IMR-90 (cell line): ENCODE measurements at regions not wholly inside any gene's neighbourhood (a gene's known extent, or its start where the extent isn't known, plus 50 kb on each side); places are given as distances from the start of the nearest gene placed in this dataset.

Experiments
- ATAC-seq: fragments of 200-7000 bp; cut with Tn5 transposase; 2 replicates; pipeline ENCODE4 v1.9.1; 2020; ENCODE audit warnings: low read depth, mild to moderate bottlenecking, moderate library complexity
- BruUV-seq: library from RNA; stranded (reverse); fragments of 400-500 nt; replicated peaks from 2 replicates; lab custom pipeline; 2021; lab: Mats Ljungman, UMichigan
- CTCF ChIA-PET: fragments of 300-600 bp; formaldehyde crosslinking; extraction: SDS; loops from one replicate; lab custom pipeline; 2021; ENCODE audit warnings: antibody characterized with exemption; lab: Yijun Ruan, JAX
- POLR2A ChIA-PET: fragments of 300-600 bp; sonication (Branson Sonifier 250); formaldehyde crosslinking; loops from one replicate; lab custom pipeline; 2022; ENCODE audit warnings: antibody characterized with exemption; ENCODE audit not compliant: unreplicated experiment; lab: Charles Lee
- DNase-seq: peaks from one replicate; pipeline ENCODE4 v3.0.0; 2013
- H2AFZ ChIP-seq: replicated peaks from 2 replicates; pipeline ENCODE3; 2013; ENCODE audit warnings: low read length, mild to moderate bottlenecking; ENCODE audit not compliant: poor library complexity
- H2AK5ac ChIP-seq: 2 replicates; pipeline ENCODE4 v1.6.1; 2013; ENCODE audit warnings: low read depth, low read length, inconsistent platforms
- H2AK9ac ChIP-seq: replicated peaks from 2 replicates; pipeline ENCODE3; 2013; ENCODE audit warnings: mild to moderate bottlenecking, low read depth, low read length, moderate library complexity; ENCODE audit not compliant: poor library complexity
- H2BK120ac ChIP-seq: 2 replicates; pipeline ENCODE4 v1.6.1; 2013; ENCODE audit warnings: low read depth, low read length, inconsistent platforms
- H2BK15ac ChIP-seq: 3 replicates; pipeline ENCODE4 v1.6.1; 2013; ENCODE audit warnings: low read depth, low read length, inconsistent platforms
- H2BK20ac ChIP-seq: 2 replicates; pipeline ENCODE4 v1.6.1; 2013; ENCODE audit warnings: low read depth, mild to moderate bottlenecking, inconsistent platforms, low read length, moderate library complexity
- H2BK5ac ChIP-seq: 2 replicates; pipeline ENCODE4 v1.6.1; 2013; ENCODE audit warnings: mild to moderate bottlenecking, low read depth, low read length, inconsistent platforms; ENCODE audit not compliant: poor library complexity, severe bottlenecking
- H3K14ac ChIP-seq: replicated peaks from 2 replicates; pipeline ENCODE4 v1.6.1; 2013; ENCODE audit warnings: low read depth, low read length, inconsistent platforms
- H3K18ac ChIP-seq: 2 replicates; pipeline ENCODE4 v1.6.1; 2013; ENCODE audit warnings: low read depth, low read length, control low read depth
- H3K23ac ChIP-seq: 2 replicates; pipeline ENCODE4 v1.6.1; 2013; ENCODE audit warnings: low read depth, low read length, inconsistent platforms
- H3K27ac ChIP-seq: 2 replicates; pipeline ENCODE4 v1.5.1; 2013; ENCODE audit warnings: mild to moderate bottlenecking, control low read depth, low read length; ENCODE audit not compliant: insufficient read depth
- H3K27me3 ChIP-seq: 2 replicates; pipeline ENCODE4 v1.6.1; 2013; ENCODE audit warnings: low read length; ENCODE audit not compliant: control insufficient read depth, insufficient read depth
- H3K36me3 ChIP-seq: 2 replicates; pipeline ENCODE4 v1.6.1; 2013; ENCODE audit warnings: low read length, mixed read lengths; ENCODE audit not compliant: control insufficient read depth, insufficient read depth
- H3K4ac ChIP-seq: 2 replicates; pipeline ENCODE4 v1.6.1; 2013; ENCODE audit warnings: low read depth, low read length, inconsistent platforms
- H3K4me1 ChIP-seq: 2 replicates; pipeline ENCODE4 v1.6.1; 2013; ENCODE audit warnings: low read length, mixed read lengths; ENCODE audit not compliant: control insufficient read depth, insufficient read depth
- H3K4me2 ChIP-seq: 2 replicates; pipeline ENCODE4 v1.6.1; 2013; ENCODE audit warnings: low read depth, mild to moderate bottlenecking, control low read depth, low read length, moderate library complexity
- H3K4me3 ChIP-seq: 2 replicates; pipeline ENCODE4 v1.5.1; 2013; ENCODE audit warnings: low read depth, mild to moderate bottlenecking, control low read depth, low read length, moderate library complexity; ENCODE audit not compliant: insufficient read depth
- H3K56ac ChIP-seq: 2 replicates; pipeline ENCODE4 v1.6.1; 2013; ENCODE audit warnings: low read length, inconsistent platforms; ENCODE audit not compliant: insufficient read depth; ENCODE audit errors: extremely low read depth
- H3K79me1 ChIP-seq, 2 experiments: 2 replicates each; pipeline ENCODE4 v1.6.1; 2013; ENCODE audit warnings: low read length in 2 of 2, inconsistent platforms in 1 of 2, low read depth in 1 of 2
- H3K9ac ChIP-seq: 2 replicates; pipeline ENCODE4 v1.6.1; 2013; ENCODE audit warnings: low read depth, low read length, control low read depth
- H3K9me1 ChIP-seq: 2 replicates; pipeline ENCODE4 v1.6.1; 2013; ENCODE audit warnings: low read length, inconsistent platforms; ENCODE audit not compliant: insufficient read depth
- H3K9me3 ChIP-seq: 2 replicates; pipeline ENCODE4 v1.6.1; 2013; ENCODE audit warnings: low read length; ENCODE audit not compliant: control insufficient read depth, insufficient read depth
- H4K20me1 ChIP-seq: 2 replicates; pipeline ENCODE4 v1.6.1; 2013; ENCODE audit warnings: low read length, inconsistent platforms; ENCODE audit not compliant: insufficient read depth
- H4K5ac ChIP-seq: 2 replicates; pipeline ENCODE4 v1.6.1; 2013; ENCODE audit warnings: mild to moderate bottlenecking, low read depth, low read length, control low read depth
- H4K8ac ChIP-seq, 2 experiments: 2 replicates each; pipeline ENCODE4 v1.6.1; 2013; ENCODE audit warnings: low read depth in 2 of 2, low read length in 2 of 2, control low read depth in 1 of 2, inconsistent platforms in 1 of 2
- H4K91ac ChIP-seq: 2 replicates; pipeline ENCODE4 v1.6.1; 2013; ENCODE audit warnings: low read depth, low read length, inconsistent platforms; ENCODE audit not compliant: insufficient read depth
- CEBPB ChIP-seq: IDR thresholded peaks from 2 replicates; pipeline ENCODE4 v1.6.1; 2012; ENCODE audit warnings: low read depth, low read length, improper control_type of control experiment
- FOS ChIP-seq: fragments of 150-350 bp; IDR thresholded peaks from 2 replicates; pipeline ENCODE4 v1.6.1; 2016; ENCODE audit warnings: low read depth, low read length
- MAFK ChIP-seq: IDR thresholded peaks from 2 replicates; pipeline ENCODE4 v1.6.1; 2012; ENCODE audit warnings: low read depth, low read length, improper control_type of control experiment
- MAZ ChIP-seq: IDR thresholded peaks from 2 replicates; pipeline ENCODE4 v1.6.1; 2012; ENCODE audit warnings: low read depth, mild to moderate bottlenecking, low read length, improper control_type of control experiment, moderate library complexity, borderline replicate concordance
- RFX5 ChIP-seq: IDR thresholded peaks from 2 replicates; pipeline ENCODE4 v1.8.0; 2012; ENCODE audit warnings: low read depth, mild to moderate bottlenecking, low read length, moderate library complexity
- SMC3 ChIP-seq: fragments of 150-350 bp; IDR thresholded peaks from 2 replicates; pipeline ENCODE4 v1.6.1; 2016; ENCODE audit warnings: low read depth, mild to moderate bottlenecking, antibody characterized with exemption, low read length, moderate library complexity
- WGBS, 2 experiments: methylation state at CpG; one replicate each; pipeline versions ENCODE4 v1.1.5 to v1.1.7; 2013; ENCODE audit warnings: missing lambda C conversion rate in 2 of 2; ENCODE audit not compliant: insufficient read length in 1 of 2; ENCODE audit errors: extremely low coverage in 2 of 2; 5-methylcytosine and 5-hydroxymethylcytosine counted together
- dilution Hi-C: fragments of 300-500 bp; cut with HindIII; formaldehyde crosslinking; loops from one replicate; pipeline ENCODE4 v1.14.3; 2018; ENCODE audit warnings: low sequenced_read_pairs; ENCODE audit not compliant: unreplicated experiment
- in situ Hi-C: fragments of 300-500 bp; cut with MboI; formaldehyde crosslinking; loops from 3 replicates; pipeline ENCODE4 v1.14.3; 2019; ENCODE audit warnings: low sequenced_read_pairs, inconsistent platforms, mixed read lengths
- intact Hi-C: fragments of 100-400 bp; cut with micrococcal nuclease; formaldehyde crosslinking; loops from 2 replicates; pipeline ENCODE4 v1.10.0; 2022

DNA sequence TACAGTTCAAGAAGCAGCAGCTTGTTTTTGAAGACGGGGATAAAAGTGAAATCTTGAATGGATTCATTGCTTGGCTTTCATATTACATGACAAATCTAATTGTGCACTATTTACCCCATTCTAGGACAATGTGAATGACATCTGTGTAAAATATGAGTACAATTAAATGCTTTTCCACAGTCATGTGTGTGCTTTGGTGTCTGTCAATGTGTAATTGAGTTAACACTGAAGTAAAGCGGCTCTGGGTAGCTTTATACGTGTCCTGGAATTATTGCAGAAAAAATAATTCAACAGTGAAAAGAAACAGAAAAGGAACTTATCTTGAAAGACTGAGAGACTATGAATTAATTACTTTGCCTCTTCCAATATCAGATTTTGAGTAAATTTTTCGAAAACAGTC lies 233.5 kb upstream of the HS3ST5 start:
- CTCF ChIA-PET: no interaction called here
- Histone ChIP-seq H3K56ac (no peak overlapping the region), H3K27me3 (no peaks in the 10 kb centered on the region), H2BK20ac (no peak overlapping the region), H4K20me1 (no peaks in the 10 kb centered on the region), H2BK15ac (no peak overlapping the region), H3K9me1 (no peaks in the 10 kb centered on the region), H2AFZ (no peak overlapping the region), H3K4ac (no peak overlapping the region), H3K36me3 (no peaks in the 10 kb centered on the region), H4K91ac (no peak overlapping the region), H4K5ac (no peak overlapping the region), H3K9ac (no peak overlapping the region), H3K9me3 (no peaks in the 10 kb centered on the region), H3K4me1 (no peaks in the 10 kb centered on the region), H4K8ac (no peak overlapping the region), H2AK5ac (no peak overlapping the region), H3K4me2 (no peak overlapping the region), H2AK9ac (no peak overlapping the region), H3K79me1 (no peaks in the 10 kb centered on the region), H3K18ac (no peak overlapping the region), H3K14ac (no peak overlapping the region), H3K23ac (no peak overlapping the region), H2BK120ac (no peak overlapping the region), H3K4me3 (no peak overlapping the region), H3K27ac (no peak overlapping the region), H2BK5ac (no peak overlapping the region)
- POLR2A ChIA-PET: no interaction called here
- dilution Hi-C loops: no loop called here
- WGBS, 2 experiments: no CpG with 5 or more reads among the region's 4 CpGs
- intact Hi-C loops: no loop called here
- no peak for TF ChIP-seq RFX5
- no peak for TF ChIP-seq CEBPB
- no peak for TF ChIP-seq MAZ
- no peak for TF ChIP-seq FOS
- TF ChIP-seq SMC3: no peak
- TF ChIP-seq MAFK: no peak
- ATAC-seq (no peak), DNase-seq (no peak)
- in situ Hi-C loops: no loop called here
- no TSS peak for BruUV-seq
